ENCODE measurements at regions not wholly inside any gene's neighbourhood (a gene's known extent, or its start where the extent isn't known, plus 50 kb on each side); places are given as distances from the start of the nearest gene placed in this dataset.

GRCh38 chr20:6178537-6178936, 55.7 kb upstream of the FERMT1 start:
- H3K9me3 ChIP-seq, result no peaks in the 10 kb centered on the region
- intact Hi-C loops (cut with DNase I; ENCODE audit: low total_unique reads), result no loop called here
- DNase-seq (ENCODE audit: low spot score in 2 of 2), result no peak

GRCh38 chr20:6173481-6173880, 50.7 kb upstream of the FERMT1 start:
- H3K27ac ChIP-seq, result no peak overlapping the region
- H3K36me3 ChIP-seq, result no peaks in the 10 kb centered on the region
- peaks cover 0 to 10% of the 10 kb centered on the region in 2 donors for H3K9me3 ChIP-seq
- DNase-seq (ENCODE audit: low spot score in 2 of 2), result no peak
- intact Hi-C loops (cut with DNase I; ENCODE audit: low total_unique reads), result no loop called here
- H3K4me3 ChIP-seq, result no peak overlapping the region
- TF ChIP-seq CTCF (IDR thresholded peaks at IDR 0.05), result no peak
- TF ChIP-seq POLR2AphosphoS5 (IDR thresholded peaks at IDR 0.05), result no peak
- no peak for TF ChIP-seq POLR2A (IDR thresholded peaks at IDR 0.05)
- no peaks in the 10 kb centered on the region for H3K27me3 ChIP-seq
- no peaks in the 10 kb centered on the region for H3K4me1 ChIP-seq

More at GRCh38 chr20:6178537-6178936, 55.7 kb upstream of the FERMT1 start:
- Histone ChIP-seq H3K4me1 (no peaks in the 10 kb centered on the region), H3K36me3 (no peaks in the 10 kb centered on the region), H3K4me3 (no peak overlapping the region), H3K27me3 (no peaks in the 10 kb centered on the region), H3K27ac (no peak overlapping the region)
- TF ChIP-seq POLR2A (IDR thresholded peaks at IDR 0.05), result no peak
- TF ChIP-seq CTCF (IDR thresholded peaks at IDR 0.05), result peak in 1 of 3 donors; percentile 17
- TF ChIP-seq POLR2AphosphoS5 (IDR thresholded peaks at IDR 0.05), result no peak

Measured in breast epithelium (tissue), 4 donors.